HUES48 (cell line): ENCODE measurements at regions not wholly inside any gene's neighbourhood (a gene's known extent, or its start where the extent isn't known, plus 50 kb on each side); places are given as distances from the start of the nearest gene placed in this dataset.
A peak's percentile ranks its signal among the peaks of the same experiment; 100 is the strongest.

ENCODE experiments used
- H3K27ac ChIP-seq: one replicate; pipeline ENCODE4 v1.7.0; 2013; ENCODE audit warnings: low read depth, low read length, inconsistent platforms
- H3K27me3 ChIP-seq: 2 replicates; pipeline ENCODE4 v1.6.1; 2013; ENCODE audit warnings: mild to moderate bottlenecking, low read length; ENCODE audit not compliant: control insufficient read depth, insufficient read depth
- H3K36me3 ChIP-seq: 2 replicates; pipeline ENCODE4 v1.6.1; 2013; ENCODE audit warnings: low read length; ENCODE audit not compliant: control insufficient read depth, insufficient read depth
- H3K4me1 ChIP-seq: 2 replicates; pipeline ENCODE4 v1.6.1; 2013; ENCODE audit warnings: mild to moderate bottlenecking, low read length; ENCODE audit not compliant: control insufficient read depth, insufficient read depth
- H3K4me3 ChIP-seq: 2 replicates; pipeline ENCODE4 v1.5.1; 2013; ENCODE audit warnings: mild to moderate bottlenecking, low read depth, low read length
- H3K9ac ChIP-seq: 2 replicates; pipeline ENCODE4 v1.6.1; 2013; ENCODE audit warnings: mild to moderate bottlenecking, low read depth, low read length, moderate library complexity
- H3K9me3 ChIP-seq: 2 replicates; pipeline ENCODE4 v1.6.1; 2013; ENCODE audit warnings: low read length; ENCODE audit not compliant: control insufficient read depth, insufficient read depth

DNA sequence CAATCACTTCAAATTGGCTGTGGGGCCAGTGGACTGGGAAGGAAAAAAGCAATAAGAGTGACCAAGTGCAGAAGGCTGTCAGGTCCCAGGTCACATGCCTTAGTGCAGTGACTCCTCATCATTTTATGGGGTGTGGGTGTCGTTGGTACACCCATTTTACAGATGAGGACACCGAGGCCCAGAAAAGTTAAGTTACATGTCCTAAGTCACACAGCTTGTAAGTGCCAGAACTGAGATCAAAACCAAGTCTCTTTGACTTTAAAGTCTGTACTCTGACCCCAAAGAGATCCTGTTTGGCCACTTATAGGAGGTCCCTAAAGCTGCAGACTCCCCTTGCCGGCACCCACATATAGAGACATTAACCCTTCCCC is 63.0 kb upstream of the POLG start:
- Histone ChIP-seq H3K4me3 (no peak overlapping the region), H3K27ac (no peak overlapping the region), H3K27me3 (peaks cover 100% of the 10 kb centered on the region)

DNA sequence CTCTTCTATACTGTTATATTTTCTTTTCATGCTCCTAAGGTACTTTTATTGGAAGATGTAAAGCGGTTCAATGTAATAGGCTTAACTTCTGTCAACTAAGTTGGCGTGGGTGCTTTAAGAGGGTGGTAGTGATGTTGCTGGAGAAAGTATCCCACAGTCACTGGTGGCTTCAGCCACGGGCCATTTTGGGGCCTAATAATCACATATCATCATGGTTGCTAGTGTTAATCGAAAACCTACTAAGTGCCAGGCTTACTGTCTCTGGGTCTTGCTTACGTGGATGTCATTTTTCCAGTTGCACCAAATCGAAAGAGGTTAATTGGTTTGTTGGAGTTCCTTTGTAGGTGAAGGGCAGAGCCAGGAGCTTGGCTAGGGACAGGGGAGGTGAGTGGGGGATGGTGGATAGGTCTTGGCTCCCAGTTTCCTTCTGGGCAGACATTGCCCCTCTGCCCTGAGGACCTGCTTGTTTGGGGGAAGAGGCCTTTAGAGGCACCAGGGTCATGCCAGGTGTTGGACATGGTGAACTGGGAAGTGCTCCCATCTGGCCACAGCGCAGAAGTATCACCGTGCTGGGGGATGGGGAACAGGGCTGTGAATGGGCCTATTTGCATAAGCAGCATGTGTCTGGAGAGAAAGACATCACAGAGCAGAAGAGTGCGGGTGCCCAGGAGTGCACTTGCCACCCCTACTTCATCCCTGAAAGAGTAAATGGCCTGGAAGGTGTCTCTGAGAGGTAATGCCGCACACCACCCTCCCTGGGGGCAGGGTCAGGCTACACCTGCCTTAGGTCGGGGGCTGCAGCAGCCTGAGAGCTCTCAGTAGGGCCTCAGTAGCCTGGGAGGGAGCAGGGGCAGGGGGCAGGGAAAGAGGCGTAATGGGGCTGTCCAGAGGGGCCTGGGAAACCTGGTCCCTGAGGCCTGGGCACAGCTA is 62.4 kb upstream of the POLG start:
- H3K27me3 ChIP-seq, result peaks cover 100% of the 10 kb centered on the region
- no peaks in the 10 kb centered on the region for H3K36me3 ChIP-seq
- H3K4me1 ChIP-seq, result peaks cover 25% of the 10 kb centered on the region
- H3K4me3 ChIP-seq, result peak overlapping the region; percentile 9; the same call in 1 of the 2 replicates
- H3K9me3 ChIP-seq, result no peaks in the 10 kb centered on the region
- H3K9ac ChIP-seq, result no peak overlapping the region
- no peak overlapping the region for H3K27ac ChIP-seq

More for the DNA sequence above, 63.0 kb upstream of the POLG start:
- H3K9ac ChIP-seq, result no peak overlapping the region
- no peaks in the 10 kb centered on the region for H3K36me3 ChIP-seq
- no peaks in the 10 kb centered on the region for H3K9me3 ChIP-seq
- peaks cover 24% of the 10 kb centered on the region for H3K4me1 ChIP-seq

DNA sequence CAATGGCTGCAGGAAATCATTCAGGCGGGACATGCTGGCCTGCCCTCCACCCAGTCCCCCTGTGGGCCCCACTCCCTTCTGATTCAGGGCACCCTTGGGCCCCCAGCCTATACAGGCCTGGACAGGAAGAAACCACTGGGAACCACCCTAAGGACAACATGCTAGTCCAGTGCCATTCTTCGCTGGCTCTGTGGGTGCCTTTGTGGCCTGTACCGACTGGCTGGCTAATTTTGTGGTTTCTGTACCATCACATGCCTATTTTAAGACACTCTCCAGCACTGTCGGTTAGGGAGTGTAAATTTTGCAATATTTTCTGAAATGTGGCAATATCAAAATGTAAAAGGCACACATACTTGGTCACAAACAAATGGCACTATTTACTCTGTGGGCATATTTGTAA is 61.4 kb upstream of the POLG start:
- Histone ChIP-seq H3K27me3 (peaks cover 100% of the 10 kb centered on the region), H3K4me3 (no peak overlapping the region), H3K36me3 (no peaks in the 10 kb centered on the region), H3K9me3 (no peaks in the 10 kb centered on the region), H3K9ac (no peak overlapping the region), H3K4me1 (peaks cover 32% of the 10 kb centered on the region), H3K27ac (no peak overlapping the region)

DNA sequence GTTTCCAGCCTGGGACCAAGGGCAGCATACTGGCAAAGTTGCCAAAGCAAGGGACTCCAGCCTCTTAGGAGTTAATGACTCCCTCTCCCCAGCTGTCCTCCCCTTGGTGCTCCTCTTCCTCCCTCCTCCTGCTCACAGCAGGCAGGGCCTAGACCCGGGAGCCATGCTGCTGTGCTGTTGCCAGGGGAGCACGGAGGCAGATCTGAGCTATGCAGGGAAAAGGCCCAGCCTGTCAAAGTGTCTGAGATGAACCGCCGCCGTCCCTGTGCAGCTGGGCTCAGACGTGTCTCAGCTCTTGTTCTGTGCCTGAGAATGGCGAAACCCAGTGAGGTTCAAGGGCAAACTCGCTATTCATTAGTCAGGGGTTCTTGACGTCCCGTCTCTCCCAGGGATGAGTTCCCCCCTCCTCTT is 60.8 kb upstream of the POLG start:
- peaks cover 32% of the 10 kb centered on the region for H3K4me1 ChIP-seq
- no peak overlapping the region for H3K9ac ChIP-seq
- H3K4me3 ChIP-seq, result no peak overlapping the region
- no peak overlapping the region for H3K27ac ChIP-seq
- no peaks in the 10 kb centered on the region for H3K9me3 ChIP-seq
- H3K27me3 ChIP-seq, result peaks cover 100% of the 10 kb centered on the region
- H3K36me3 ChIP-seq, result no peaks in the 10 kb centered on the region

DNA sequence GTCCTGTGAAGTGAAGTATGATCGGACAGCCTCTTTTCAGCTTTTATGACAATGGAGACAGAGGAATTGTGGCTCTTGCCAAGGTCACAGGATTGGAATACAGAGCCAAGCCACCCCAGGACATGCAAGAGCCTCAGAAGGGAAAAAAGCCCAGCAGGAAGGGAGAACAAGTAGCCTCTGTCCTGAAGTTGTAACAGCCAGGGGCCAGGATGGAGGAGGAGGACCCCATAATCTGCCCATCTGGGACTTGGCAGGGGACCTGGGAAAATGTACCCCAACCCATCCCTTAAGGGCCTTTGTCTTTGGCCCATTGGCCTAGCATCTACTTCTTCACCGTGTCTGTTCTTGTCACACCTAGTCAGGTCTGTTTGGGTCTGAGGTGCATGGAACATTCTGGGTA is 60.4 kb upstream of the POLG start:
- peaks cover 100% of the 10 kb centered on the region for H3K27me3 ChIP-seq
- no peak overlapping the region for H3K27ac ChIP-seq
- no peaks in the 10 kb centered on the region for H3K9me3 ChIP-seq
- H3K4me1 ChIP-seq, result peaks cover 36% of the 10 kb centered on the region
- H3K9ac ChIP-seq, result no peak overlapping the region
- no peak overlapping the region for H3K4me3 ChIP-seq
- H3K36me3 ChIP-seq, result no peaks in the 10 kb centered on the region

DNA sequence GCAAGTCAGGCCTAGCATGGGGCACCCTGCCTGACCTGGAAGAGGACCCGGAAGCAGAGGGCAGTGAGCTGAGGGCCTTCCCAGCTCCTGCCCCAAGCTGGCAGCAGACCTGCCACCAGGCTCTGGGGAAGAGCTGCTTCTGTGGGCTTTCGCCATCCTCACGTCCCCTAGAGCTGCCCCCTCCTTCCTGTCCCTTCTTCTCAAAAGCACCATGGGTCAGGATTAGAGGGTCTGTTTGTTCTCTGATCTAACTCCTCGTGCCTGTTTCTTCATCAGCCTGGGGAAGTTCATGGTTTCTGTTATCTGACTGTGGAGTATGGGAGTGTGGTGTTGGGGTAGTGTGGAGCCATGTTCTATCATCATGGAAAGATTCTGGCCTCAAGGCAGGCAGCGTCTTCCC is 58.4 kb upstream of the POLG start:
- Histone ChIP-seq H3K4me3 (no peak overlapping the region), H3K9me3 (no peaks in the 10 kb centered on the region), H3K4me1 (peaks cover 41% of the 10 kb centered on the region), H3K27ac (no peak overlapping the region), H3K9ac (no peak overlapping the region), H3K27me3 (peaks cover 100% of the 10 kb centered on the region), H3K36me3 (no peaks in the 10 kb centered on the region)

DNA sequence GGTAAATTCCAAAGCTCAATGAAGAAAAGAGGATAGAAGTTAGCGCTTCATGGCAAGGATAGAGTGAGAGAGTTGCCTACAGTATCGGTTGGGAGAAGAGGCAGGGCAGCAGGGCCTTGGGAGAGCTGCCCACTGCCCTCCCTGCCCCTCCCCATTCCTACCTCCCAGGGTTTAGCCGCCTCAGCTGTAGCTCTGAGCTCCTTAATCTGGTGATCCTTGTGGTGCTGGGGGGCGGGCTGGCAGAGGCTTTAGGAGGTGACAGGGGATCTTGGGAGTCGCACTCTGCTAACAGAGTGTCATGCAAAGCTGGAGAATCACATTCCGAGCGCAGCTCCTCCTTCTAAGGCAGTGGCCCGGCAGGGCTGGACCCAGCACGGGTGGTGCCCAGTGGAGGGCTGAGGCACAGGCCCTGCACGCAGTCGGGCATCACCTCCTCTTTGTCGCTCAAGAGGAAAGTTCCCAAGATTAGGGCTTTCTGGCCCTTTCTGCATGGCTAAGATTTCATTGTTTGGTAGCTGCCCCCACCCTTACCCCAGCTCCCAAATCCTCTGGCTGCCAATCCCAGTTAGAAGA is 57.1 kb upstream of the POLG start:
- Histone ChIP-seq H3K4me1 (peaks cover 32% of the 10 kb centered on the region), H3K9me3 (no peaks in the 10 kb centered on the region), H3K4me3 (no peak overlapping the region), H3K27me3 (peaks cover 100% of the 10 kb centered on the region), H3K36me3 (no peaks in the 10 kb centered on the region), H3K27ac (no peak overlapping the region), H3K9ac (no peak overlapping the region)

DNA sequence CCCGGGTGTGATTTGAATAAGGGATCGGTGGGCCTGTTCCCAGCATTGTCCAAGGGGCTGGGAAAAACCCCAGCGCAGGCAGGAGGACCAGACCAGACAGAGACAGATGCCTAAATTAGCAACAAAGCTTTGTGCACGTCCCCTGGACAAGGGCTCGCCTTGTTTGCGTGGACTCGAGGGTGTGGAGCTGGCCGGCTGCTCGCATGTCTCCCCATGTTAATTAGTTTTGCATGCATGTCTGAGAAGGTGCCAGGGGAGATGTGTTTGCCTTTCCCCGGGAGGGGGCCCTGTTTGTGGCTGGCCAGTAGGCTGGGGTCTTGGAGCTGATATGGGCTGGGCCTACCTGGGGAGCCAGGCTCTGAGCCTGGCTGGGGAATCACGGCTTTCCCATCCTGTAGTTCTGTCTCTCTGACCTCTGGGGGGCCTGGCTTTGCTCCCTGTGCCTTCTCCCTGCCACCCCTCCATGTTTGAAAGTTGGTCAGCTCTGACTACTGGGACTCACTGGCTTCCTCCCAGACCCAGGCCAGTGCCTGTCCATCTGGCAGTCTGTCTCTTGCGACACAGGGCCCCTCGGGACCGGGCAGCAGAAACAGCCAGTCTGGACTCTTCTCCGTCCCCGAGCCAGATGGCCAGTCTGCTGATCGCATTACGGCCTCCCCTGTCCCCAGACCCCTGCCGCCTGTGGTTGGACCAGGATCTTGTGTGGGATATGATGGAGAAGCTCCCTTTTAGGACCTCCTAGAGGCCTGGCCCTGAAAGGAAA is 55.4 kb upstream of the POLG start:
- Histone ChIP-seq H3K9me3 (no peaks in the 10 kb centered on the region), H3K4me1 (peaks cover 24% of the 10 kb centered on the region), H3K4me3 (no peak overlapping the region), H3K27me3 (peaks cover 98% of the 10 kb centered on the region), H3K27ac (no peak overlapping the region), H3K36me3 (no peaks in the 10 kb centered on the region), H3K9ac (no peak overlapping the region)

DNA sequence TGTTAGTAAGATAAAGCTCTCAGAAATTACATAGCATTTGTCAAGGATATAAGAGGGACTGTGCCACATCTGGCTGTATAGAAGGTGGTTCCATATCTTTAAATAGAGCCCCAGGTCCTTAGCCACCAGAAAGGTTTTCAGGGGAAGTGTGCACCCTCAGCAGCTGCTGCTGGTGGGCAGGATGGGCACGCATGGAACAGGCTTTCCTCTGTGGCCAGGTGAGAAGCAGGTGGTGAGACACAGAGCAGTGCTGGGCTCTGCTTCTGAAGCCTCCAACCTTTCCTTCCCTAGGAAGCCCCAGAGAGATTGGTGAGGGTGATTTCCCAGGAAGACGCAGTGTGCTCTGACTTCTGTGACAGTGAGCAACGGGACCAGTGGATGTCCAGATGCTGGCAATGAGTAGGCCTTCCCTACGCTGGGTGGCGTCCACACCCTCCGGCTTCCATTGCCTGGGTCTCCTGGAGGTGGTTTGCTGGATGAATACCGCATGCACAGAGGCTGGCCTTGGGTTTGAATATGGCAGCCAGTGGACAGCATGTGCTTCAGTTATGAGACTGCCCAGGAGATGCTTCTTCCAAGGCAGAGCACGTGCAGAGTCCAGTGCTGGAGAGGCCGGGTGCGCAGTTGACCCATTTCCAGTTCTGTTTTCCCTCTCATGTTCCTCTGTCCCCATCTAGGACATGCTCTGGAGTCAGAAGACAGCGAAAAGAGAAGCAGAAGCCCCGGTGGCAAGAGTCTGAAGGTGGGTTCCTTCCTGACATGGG is 52.7 kb upstream of the POLG start:
- Histone ChIP-seq H3K4me1 (peaks cover 41% of the 10 kb centered on the region), H3K27me3 (peaks cover 98% of the 10 kb centered on the region), H3K9ac (no peak overlapping the region), H3K9me3 (no peaks in the 10 kb centered on the region), H3K4me3 (no peak overlapping the region), H3K27ac (no peak overlapping the region), H3K36me3 (no peaks in the 10 kb centered on the region)

DNA sequence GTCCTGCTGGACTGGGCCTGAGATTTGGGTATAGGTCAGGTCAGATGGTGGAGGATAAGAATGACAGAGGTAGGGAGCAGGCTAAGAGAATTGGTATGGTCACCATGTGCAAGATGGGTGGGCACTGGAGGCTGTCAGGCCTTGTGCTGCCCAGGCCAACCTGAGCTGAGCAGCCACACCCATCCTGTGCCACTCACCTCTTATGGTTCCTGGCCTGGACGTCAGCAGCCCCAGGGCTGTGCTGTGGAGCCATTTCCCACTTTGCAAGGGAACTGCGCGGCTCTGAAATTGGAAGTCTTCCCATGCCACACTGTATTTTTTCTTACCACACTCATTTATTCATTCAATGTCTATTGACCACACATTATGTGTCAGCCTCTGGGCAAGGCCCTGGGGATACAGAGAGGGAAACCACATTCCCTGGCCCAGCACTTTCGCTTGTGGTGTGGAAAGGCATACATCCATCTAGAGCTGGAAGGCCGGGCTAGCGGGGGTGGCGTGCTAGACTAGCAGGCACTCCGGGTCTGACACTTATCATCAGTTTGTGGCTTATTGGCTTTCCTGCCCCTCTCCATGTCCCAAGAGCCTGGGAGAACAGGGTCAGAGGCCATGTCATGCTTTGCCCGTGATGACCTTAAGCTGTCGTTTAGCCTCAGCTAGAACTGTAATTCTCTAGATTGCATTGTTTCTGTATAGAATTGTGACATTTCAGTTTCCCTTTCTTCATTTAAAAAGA is 51.1 kb upstream of the POLG start:
- H3K9me3 ChIP-seq, result no peaks in the 10 kb centered on the region
- peaks cover 33% of the 10 kb centered on the region for H3K4me1 ChIP-seq
- H3K36me3 ChIP-seq, result no peaks in the 10 kb centered on the region
- no peak overlapping the region for H3K27ac ChIP-seq
- H3K27me3 ChIP-seq, result peaks cover 98% of the 10 kb centered on the region
- no peak overlapping the region for H3K9ac ChIP-seq
- H3K4me3 ChIP-seq, result no peak overlapping the region
